Osteoblast (primary cell): ENCODE measurements at regions not wholly inside any gene's neighbourhood (a gene's known extent, or its start where the extent isn't known, plus 50 kb on each side); places are given as distances from the start of the nearest gene placed in this dataset.

ENCODE experiments used
- DNase-seq: peaks from one replicate; pipeline ENCODE4 v3.0.0; 2011; ENCODE audit warnings: low spot score, mixed read lengths; ENCODE audit not compliant: insufficient read length; ENCODE audit errors: missing footprints
- H2AFZ ChIP-seq: 2 replicates; pipeline ENCODE4 v1.6.0; 2011; ENCODE audit warnings: mild to moderate bottlenecking, low read length
- H3K27ac ChIP-seq: 2 replicates; pipeline ENCODE4 v1.5.1; 2011; ENCODE audit warnings: mild to moderate bottlenecking, low read depth, low read length, moderate library complexity
- H3K27me3 ChIP-seq: 2 replicates; pipeline ENCODE4 v1.6.0; 2012; ENCODE audit warnings: mild to moderate bottlenecking, control low read depth, inconsistent platforms, low read length, moderate library complexity; ENCODE audit not compliant: insufficient read depth
- H3K36me3 ChIP-seq: 2 replicates; pipeline ENCODE4 v1.5.1; 2011; ENCODE audit warnings: mild to moderate bottlenecking, low read length, control low read depth, moderate library complexity; ENCODE audit not compliant: insufficient read depth
- H3K4me1 ChIP-seq: 2 replicates; pipeline ENCODE4 v1.5.1; 2011; ENCODE audit warnings: mild to moderate bottlenecking, low read length, control low read depth, moderate library complexity; ENCODE audit not compliant: insufficient read depth
- H3K4me2 ChIP-seq: 2 replicates; pipeline ENCODE4 v1.6.0; 2011; ENCODE audit warnings: mild to moderate bottlenecking, low read length; ENCODE audit not compliant: insufficient read depth
- H3K4me3 ChIP-seq: fragments of 200-600 bp; sonication (generic); 3 replicates; pipeline ENCODE4 v1.5.1; 2012; ENCODE audit warnings: mild to moderate bottlenecking, low read length, inconsistent platforms; ENCODE audit not compliant: insufficient read depth
- H3K79me2 ChIP-seq: 2 replicates; pipeline ENCODE4 v1.6.0; 2012; ENCODE audit warnings: mild to moderate bottlenecking, low read length, control low read depth, inconsistent platforms; ENCODE audit not compliant: insufficient read depth
- H3K9me3 ChIP-seq: 2 replicates; pipeline ENCODE4 v1.5.1; 2011; ENCODE audit warnings: low read depth, low read length, control low read depth
- H4K20me1 ChIP-seq: 2 replicates; pipeline ENCODE4 v1.6.0; 2012; ENCODE audit warnings: mild to moderate bottlenecking, low read length, control low read depth; ENCODE audit not compliant: insufficient read depth
- TF ChIP-seq, protein P1 (sequence below): IDR thresholded peaks from 2 replicates; pipeline ENCODE4 v1.5.1; 2011; ENCODE audit warnings: mild to moderate bottlenecking, low read depth, low read length, moderate library complexity; ENCODE audit errors: extremely low read depth

DNA sequence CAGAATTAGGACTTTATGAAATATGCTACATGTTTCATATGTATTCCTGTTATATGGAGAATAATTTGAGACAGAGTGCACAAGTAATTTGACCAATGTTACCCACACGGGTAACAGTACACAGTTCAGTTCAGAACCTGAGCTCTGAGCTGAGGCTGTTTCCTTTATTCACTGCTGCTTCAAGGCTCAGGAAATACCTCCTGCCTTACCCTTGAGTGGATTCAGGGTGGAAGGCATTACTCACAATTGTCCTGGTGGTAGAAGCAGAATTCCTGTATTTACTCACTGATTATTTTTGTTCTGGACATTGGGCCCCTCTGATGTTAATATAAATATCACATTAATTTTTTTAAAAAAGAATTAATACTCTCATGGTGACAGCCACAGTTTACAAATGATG is 73.5 kb upstream of the CAMK2D start:
- Histone ChIP-seq H2AFZ (no peak overlapping the region), H3K36me3 (no peaks in the 10 kb centered on the region), H3K9me3 (no peaks in the 10 kb centered on the region), H3K4me3 (no peak overlapping the region), H3K27me3 (no peaks in the 10 kb centered on the region), H3K27ac (no peak overlapping the region), H3K4me1 (peaks cover 19% of the 10 kb centered on the region), H3K79me2 (no peaks in the 10 kb centered on the region), H3K4me2 (no peak overlapping the region), H4K20me1 (no peaks in the 10 kb centered on the region)
- TF ChIP-seq, protein P1, sequence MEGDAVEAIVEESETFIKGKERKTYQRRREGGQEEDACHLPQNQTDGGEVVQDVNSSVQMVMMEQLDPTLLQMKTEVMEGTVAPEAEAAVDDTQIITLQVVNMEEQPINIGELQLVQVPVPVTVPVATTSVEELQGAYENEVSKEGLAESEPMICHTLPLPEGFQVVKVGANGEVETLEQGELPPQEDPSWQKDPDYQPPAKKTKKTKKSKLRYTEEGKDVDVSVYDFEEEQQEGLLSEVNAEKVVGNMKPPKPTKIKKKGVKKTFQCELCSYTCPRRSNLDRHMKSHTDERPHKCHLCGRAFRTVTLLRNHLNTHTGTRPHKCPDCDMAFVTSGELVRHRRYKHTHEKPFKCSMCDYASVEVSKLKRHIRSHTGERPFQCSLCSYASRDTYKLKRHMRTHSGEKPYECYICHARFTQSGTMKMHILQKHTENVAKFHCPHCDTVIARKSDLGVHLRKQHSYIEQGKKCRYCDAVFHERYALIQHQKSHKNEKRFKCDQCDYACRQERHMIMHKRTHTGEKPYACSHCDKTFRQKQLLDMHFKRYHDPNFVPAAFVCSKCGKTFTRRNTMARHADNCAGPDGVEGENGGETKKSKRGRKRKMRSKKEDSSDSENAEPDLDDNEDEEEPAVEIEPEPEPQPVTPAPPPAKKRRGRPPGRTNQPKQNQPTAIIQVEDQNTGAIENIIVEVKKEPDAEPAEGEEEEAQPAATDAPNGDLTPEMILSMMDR, result no peak
- DNase-seq, result peak; percentile 36

DNA sequence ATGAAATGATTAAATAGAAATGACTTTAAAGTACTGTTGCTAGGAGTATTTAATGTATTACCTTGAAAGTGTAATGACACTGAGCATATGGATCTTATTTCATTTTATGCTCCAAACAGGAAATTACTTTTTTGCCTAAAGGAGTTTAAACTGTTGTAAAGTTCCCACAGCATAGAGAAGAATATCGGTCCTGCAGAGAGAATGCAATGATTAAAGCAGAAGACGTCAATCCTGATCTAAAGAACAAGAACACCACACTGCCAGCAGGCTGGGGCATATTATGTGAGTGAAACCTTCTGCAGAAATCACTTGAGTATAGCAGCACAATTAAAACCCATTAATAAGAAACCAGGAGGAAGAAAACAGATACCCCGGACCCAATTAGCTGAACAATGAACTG is 72.8 kb upstream of the CAMK2D start:
- H3K9me3 ChIP-seq, result no peaks in the 10 kb centered on the region
- TF ChIP-seq, protein P1, result no peak
- no peak overlapping the region for H3K27ac ChIP-seq
- H4K20me1 ChIP-seq, result no peaks in the 10 kb centered on the region
- no peaks in the 10 kb centered on the region for H3K79me2 ChIP-seq
- no peak overlapping the region for H2AFZ ChIP-seq
- H3K4me2 ChIP-seq, result no peak overlapping the region
- no peak overlapping the region for H3K4me3 ChIP-seq
- no peaks in the 10 kb centered on the region for H3K36me3 ChIP-seq
- DNase-seq, result no peak
- H3K27me3 ChIP-seq, result no peaks in the 10 kb centered on the region
- peaks cover 19% of the 10 kb centered on the region for H3K4me1 ChIP-seq

DNA sequence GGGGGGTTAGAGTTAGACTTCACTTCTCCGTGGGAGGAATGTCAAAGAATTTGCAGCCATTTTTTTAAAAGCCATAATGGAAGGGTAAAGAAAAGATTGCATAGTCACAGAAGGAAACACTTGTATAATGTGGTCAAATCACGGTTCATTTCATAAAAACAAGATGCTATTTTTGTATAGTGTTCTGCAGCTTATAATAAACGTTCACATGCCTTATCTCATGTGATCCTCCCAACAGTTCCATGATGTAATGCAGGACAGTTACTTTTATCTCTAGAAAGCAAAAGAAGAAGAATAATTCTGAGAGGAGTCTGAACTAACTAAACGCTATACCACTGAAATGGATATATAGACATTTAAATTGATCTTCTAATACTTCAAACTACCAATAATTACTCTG is 71.3 kb upstream of the CAMK2D start:
- no peaks in the 10 kb centered on the region for H3K9me3 ChIP-seq

DNA sequence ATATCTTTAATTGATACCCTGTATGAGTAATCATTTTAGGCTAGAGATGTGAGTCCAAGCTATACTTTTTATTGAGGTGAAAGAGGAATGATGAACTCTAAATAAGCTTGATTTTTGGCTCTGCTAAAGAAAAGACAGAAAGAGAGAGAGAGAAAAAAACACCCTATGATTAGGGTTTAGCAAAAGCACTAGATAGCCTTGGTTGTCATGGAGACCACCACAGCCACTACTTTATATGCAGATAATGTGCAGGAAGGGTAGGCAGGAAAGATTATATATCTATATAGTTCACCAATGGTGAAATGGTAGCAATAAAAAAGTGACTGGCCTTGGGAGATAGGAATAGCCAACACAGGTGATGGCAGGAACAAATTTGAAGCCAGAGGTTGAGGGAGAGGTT is 69.9 kb upstream of the CAMK2D start:
- TF ChIP-seq, protein P1, result no peak
- no peak overlapping the region for H3K27ac ChIP-seq
- no peaks in the 10 kb centered on the region for H3K79me2 ChIP-seq
- no peak for DNase-seq
- H3K27me3 ChIP-seq, result no peaks in the 10 kb centered on the region
- no peak overlapping the region for H3K4me2 ChIP-seq
- H3K9me3 ChIP-seq, result no peaks in the 10 kb centered on the region
- no peak overlapping the region for H3K4me3 ChIP-seq
- no peak overlapping the region for H2AFZ ChIP-seq
- no peaks in the 10 kb centered on the region for H4K20me1 ChIP-seq
- H3K4me1 ChIP-seq, result peaks cover 10% of the 10 kb centered on the region
- no peaks in the 10 kb centered on the region for H3K36me3 ChIP-seq

More for the DNA sequence above, 71.3 kb upstream of the CAMK2D start:
- H4K20me1 ChIP-seq, result no peaks in the 10 kb centered on the region
- no peak overlapping the region for H3K4me3 ChIP-seq
- H3K4me1 ChIP-seq, result peaks cover 15% of the 10 kb centered on the region
- no peaks in the 10 kb centered on the region for H3K36me3 ChIP-seq
- TF ChIP-seq, protein P1, result no peak
- H3K79me2 ChIP-seq, result no peaks in the 10 kb centered on the region
- H3K4me2 ChIP-seq, result no peak overlapping the region
- DNase-seq, result no peak
- no peak overlapping the region for H2AFZ ChIP-seq
- no peaks in the 10 kb centered on the region for H3K27me3 ChIP-seq
- H3K27ac ChIP-seq, result no peak overlapping the region
